ENCODE measurements at regions not wholly inside any gene's neighbourhood (a gene's known extent, or its start where the extent isn't known, plus 50 kb on each side); places are given as distances from the start of the nearest gene placed in this dataset.

DNA sequence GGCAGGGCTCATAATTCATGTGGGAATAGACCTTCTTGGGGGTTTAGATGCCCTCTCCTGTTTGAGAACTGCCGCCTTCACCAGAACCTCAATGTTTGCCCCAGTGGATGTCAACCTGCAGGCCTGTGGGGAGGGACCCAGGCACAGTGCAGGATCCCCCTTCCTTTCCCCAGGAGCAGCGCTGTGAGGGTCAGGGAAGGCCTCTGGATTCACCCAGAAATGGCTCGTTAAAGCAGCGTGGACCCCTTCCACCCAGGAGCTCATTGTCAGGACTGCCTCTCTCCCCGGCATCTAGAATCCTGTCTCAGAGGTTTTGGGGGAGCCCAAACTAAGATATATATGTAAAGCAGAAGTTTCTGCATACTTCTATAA is 188.3 kb downstream of the GADD45G start:
- no peaks in the 10 kb centered on the region for H3K36me3 Mint-ChIP-seq
- H3K27me3 Mint-ChIP-seq (ENCODE audit: low read depth) = no peaks in the 10 kb centered on the region
- peaks cover 1% of the 10 kb centered on the region for H3K9me3 Mint-ChIP-seq
- H3K4me1 Mint-ChIP-seq = peaks cover 4% of the 10 kb centered on the region
- no peak overlapping the region for H3K4me3 Mint-ChIP-seq
- TF ChIP-seq, protein P1, sequence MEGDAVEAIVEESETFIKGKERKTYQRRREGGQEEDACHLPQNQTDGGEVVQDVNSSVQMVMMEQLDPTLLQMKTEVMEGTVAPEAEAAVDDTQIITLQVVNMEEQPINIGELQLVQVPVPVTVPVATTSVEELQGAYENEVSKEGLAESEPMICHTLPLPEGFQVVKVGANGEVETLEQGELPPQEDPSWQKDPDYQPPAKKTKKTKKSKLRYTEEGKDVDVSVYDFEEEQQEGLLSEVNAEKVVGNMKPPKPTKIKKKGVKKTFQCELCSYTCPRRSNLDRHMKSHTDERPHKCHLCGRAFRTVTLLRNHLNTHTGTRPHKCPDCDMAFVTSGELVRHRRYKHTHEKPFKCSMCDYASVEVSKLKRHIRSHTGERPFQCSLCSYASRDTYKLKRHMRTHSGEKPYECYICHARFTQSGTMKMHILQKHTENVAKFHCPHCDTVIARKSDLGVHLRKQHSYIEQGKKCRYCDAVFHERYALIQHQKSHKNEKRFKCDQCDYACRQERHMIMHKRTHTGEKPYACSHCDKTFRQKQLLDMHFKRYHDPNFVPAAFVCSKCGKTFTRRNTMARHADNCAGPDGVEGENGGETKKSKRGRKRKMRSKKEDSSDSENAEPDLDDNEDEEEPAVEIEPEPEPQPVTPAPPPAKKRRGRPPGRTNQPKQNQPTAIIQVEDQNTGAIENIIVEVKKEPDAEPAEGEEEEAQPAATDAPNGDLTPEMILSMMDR (IDR thresholded peaks at IDR 0.05; ENCODE audit: unreplicated experiment) = no peak
- no peak overlapping the region for H3K27ac Mint-ChIP-seq
- no peak for DNase-seq (ENCODE audit: low spot score in 2 of 2, unreplicated experiment in 2 of 2)

DNA sequence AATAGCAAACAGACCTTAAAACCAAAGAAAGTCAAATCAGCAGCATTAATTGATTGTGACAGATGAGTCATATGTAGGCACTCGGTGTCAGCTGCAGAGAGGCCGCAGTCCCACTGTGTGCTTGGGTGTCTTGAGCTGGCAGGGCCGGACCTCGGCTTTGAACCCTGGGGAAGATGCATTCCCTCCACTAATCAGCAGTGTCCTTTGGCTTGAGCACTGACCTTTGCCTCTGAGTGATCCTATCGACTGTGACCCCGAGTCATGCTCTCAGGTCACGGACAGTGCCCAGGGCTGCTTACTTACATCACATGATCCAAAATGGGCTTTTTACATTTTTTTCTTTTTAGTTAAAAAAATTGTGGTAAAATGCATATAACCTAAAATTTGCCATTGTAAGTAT is 188.7 kb downstream of the GADD45G start:
- TF ChIP-seq, protein P1 (IDR thresholded peaks at IDR 0.05; ENCODE audit: unreplicated experiment) = no peak
- no peak overlapping the region for H3K4me3 Mint-ChIP-seq
- peaks cover under 1% of the 10 kb centered on the region for H3K27me3 Mint-ChIP-seq (ENCODE audit: low read depth)
- H3K36me3 Mint-ChIP-seq = no peaks in the 10 kb centered on the region
- no peak overlapping the region for H3K27ac Mint-ChIP-seq
- no peaks in the 10 kb centered on the region for H3K9me3 Mint-ChIP-seq
- no peak for DNase-seq (ENCODE audit: low spot score in 2 of 2, unreplicated experiment in 2 of 2)
- peaks cover 6% of the 10 kb centered on the region for H3K4me1 Mint-ChIP-seq

DNA sequence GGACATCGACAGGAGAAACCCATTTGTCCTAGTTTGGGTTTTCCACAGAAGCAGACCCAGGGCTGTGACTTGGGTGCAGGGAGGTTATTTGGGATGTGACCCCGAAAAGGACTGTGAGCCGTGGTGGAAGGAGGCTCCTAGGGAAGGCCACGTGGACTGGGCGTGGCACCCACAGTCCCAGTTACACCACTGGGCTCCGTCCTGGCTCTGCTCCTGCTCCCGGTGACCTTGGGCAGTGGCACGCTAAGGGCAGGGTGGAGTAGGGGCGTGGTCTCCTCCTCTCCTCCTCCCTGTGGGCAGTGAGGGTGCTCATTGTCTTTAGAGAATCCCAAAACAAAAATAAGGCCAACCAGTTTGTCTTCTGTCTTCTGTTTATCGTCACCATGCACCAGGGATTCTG is 190.1 kb downstream of the GADD45G start:
- TF ChIP-seq, protein P1 (IDR thresholded peaks at IDR 0.05; ENCODE audit: unreplicated experiment) = no peak
- Mint-ChIP-seq H3K27me3 (ENCODE audit: low read depth) (peaks cover 5% of the 10 kb centered on the region), H3K4me3 (no peak overlapping the region), H3K36me3 (no peaks in the 10 kb centered on the region), H3K27ac (no peak overlapping the region), H3K9me3 (no peaks in the 10 kb centered on the region), H3K4me1 (peaks cover 13% of the 10 kb centered on the region)
- no peak for DNase-seq (ENCODE audit: low spot score in 2 of 2, unreplicated experiment in 2 of 2)

DNA sequence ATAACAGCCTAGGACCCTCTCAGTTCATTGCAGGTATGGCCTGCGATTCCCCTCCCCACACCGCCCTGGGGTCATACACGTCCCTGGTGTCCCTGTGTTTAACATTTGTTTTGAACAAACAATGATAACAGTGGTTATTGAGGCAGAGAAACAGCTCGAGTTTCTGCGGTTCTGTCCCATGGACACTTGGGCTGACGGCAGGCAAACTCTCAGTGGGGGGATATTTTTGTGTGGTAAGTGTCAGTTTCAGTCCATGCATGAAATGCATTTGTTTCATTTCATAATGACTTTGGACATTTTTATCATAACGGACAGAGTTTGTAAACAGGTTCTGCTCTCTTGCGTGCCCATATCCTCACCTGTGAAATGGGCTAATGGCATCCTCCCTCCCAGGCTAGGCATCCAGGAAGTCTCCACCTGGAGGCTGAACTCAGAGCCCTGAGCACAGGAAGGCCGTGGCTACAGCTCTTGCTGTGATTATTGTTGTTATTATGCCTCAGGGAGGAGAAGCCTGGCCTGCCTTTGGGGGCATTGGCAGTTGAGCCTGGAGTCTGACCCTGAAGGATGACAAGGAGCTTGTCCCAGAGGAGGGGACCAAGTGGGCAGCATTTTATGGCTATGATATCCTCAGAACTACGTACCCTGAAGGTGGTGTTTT is 190.9 kb downstream of the GADD45G start:
- no peak for DNase-seq (ENCODE audit: low spot score in 2 of 2, unreplicated experiment in 2 of 2)
- TF ChIP-seq, protein P1 (IDR thresholded peaks at IDR 0.05; ENCODE audit: unreplicated experiment) = no peak
- Mint-ChIP-seq H3K4me1 (peaks cover 13% of the 10 kb centered on the region), H3K9me3 (no peaks in the 10 kb centered on the region), H3K27ac (no peak overlapping the region), H3K36me3 (no peaks in the 10 kb centered on the region), H3K27me3 (ENCODE audit: low read depth) (peaks cover 7% of the 10 kb centered on the region), H3K4me3 (no peak overlapping the region)

DNA sequence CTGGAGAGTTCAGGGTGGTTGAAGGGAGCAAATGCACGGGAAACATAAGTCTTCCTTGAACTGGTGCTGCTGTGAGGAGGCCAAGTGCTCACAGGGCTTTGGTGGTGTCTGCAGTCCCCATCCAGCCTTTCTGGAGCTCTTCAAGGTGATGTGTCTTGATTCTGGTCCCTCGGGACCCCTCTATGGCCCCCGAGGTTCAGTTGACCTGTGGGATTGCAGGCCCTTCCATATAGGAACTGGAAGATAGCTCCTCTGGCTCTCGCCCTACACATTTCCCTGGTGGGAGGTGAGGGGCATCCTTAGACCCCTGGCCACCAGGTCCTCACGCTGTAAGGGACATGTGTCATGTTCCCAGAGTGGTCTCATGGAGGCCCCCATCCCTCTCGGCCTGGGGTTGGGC is 191.8 kb downstream of the GADD45G start:
- Mint-ChIP-seq H3K27ac (no peak overlapping the region), H3K4me1 (peaks cover 13% of the 10 kb centered on the region), H3K36me3 (no peaks in the 10 kb centered on the region), H3K9me3 (no peaks in the 10 kb centered on the region), H3K4me3 (no peak overlapping the region), H3K27me3 (ENCODE audit: low read depth) (peaks cover 12% of the 10 kb centered on the region)
- no peak for DNase-seq (ENCODE audit: low spot score in 2 of 2, unreplicated experiment in 2 of 2)
- TF ChIP-seq, protein P1 (IDR thresholded peaks at IDR 0.05; ENCODE audit: unreplicated experiment) = no peak

DNA sequence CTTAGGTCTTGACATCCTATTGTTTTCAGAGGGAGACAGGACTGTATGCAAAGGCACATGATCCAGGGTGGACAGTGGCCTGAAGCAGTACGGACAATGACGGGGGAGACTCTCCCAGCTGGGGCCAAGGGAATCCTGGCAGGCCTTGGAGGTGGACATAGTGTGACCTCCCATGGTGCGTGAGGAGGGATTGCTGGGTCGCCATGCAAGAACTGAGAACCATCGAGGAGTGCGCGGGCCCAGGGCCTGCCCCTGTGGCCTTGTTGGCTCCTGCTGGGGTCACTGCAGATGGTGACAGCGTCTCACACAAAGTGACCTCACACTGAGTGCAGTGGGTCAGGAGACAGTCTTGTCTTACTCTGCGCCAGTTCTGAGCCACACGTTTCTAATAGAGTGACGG is 192.4 kb downstream of the GADD45G start:
- Mint-ChIP-seq H3K4me1 (peaks cover 13% of the 10 kb centered on the region), H3K27me3 (ENCODE audit: low read depth) (peaks cover 19% of the 10 kb centered on the region), H3K27ac (no peak overlapping the region), H3K4me3 (no peak overlapping the region), H3K36me3 (no peaks in the 10 kb centered on the region), H3K9me3 (no peaks in the 10 kb centered on the region)
- TF ChIP-seq, protein P1 (IDR thresholded peaks at IDR 0.05; ENCODE audit: unreplicated experiment) = no peak
- no peak for DNase-seq (ENCODE audit: low spot score in 2 of 2, unreplicated experiment in 2 of 2)

Measured in mesothelial cell of epicardium (in vitro differentiated cells).